GM21576 (cell line): ENCODE measurements at regions not wholly inside any gene's neighbourhood (a gene's known extent, or its start where the extent isn't known, plus 50 kb on each side); places are given as distances from the start of the nearest gene placed in this dataset.

Source experiments
- ATAC-seq: cut with Tn5 transposase; IDR thresholded peaks from one replicate; pipeline ENCODE4 v1.9.1; 2021; ENCODE audit warnings: mild to moderate bottlenecking, moderate library complexity; ENCODE audit not compliant: unreplicated experiment

DNA sequence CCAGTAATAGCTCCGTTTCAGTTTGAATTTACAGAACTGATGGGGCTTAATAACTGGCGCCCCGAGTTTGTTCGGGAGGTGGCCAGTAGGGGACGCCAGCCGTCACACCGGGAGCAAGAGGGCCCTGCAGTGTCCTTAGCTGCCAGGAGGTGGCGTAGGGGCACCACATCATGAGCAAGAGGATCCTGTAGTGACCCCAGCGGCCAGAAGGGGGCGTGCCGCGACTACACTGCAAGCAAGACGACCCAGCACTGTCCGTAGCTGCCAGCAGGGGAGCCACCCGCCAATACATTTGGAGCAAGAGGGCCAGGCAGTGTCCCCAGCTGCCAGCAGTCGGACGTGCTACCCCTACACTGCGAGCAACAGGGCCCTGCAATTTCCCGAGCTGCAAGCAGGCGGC is 663.7 kb upstream of the B3GAT1 start:
- no peak for ATAC-seq

DNA sequence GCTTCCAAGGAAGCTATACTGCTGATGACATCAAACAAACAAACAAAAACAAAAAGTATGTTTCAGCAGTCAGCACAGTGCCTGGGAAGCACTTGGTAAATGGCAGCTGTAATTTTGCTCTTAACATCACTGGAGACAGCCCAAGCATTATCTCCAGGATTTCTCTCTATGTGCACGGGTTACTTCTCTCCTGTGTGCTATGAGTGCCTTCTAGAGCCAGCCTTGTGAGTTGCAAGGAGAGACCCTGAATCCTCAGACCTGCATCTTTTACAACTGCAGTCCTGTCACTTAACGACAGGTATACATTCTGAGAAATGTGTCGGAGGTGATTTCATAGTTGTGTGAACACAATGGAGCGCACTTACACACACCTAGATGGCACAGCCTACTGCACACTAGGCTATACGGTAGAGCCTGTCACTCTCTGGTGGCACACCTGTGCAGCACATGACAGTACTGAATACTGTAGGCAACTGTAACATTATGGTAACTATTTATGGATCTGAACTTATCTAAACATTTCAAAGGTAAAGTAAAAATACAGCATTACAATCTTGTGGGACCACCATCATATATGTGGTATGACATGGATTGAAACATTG is 662.5 kb upstream of the B3GAT1 start:
- no peak for ATAC-seq

DNA sequence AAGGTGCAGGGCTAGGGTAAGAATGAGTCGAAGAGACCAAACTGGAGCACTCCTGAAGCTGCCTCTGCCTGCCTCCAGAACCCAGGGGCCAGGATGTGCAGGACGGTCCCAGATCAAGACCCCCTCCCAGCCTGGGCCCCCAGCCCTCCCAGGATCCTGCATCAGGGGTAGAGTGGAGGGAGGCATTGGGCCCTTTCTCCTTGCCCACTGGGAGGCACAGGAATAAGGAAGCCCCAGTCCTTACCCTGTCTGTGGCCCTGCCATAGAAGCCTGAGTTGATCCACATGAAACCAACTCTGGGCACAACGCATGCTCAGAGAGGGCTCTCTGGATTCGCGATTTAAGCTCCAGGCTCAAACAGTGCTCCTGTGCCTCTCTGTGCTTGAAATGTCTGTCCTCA is 661.8 kb upstream of the B3GAT1 start:
- ATAC-seq, result no peak

DNA sequence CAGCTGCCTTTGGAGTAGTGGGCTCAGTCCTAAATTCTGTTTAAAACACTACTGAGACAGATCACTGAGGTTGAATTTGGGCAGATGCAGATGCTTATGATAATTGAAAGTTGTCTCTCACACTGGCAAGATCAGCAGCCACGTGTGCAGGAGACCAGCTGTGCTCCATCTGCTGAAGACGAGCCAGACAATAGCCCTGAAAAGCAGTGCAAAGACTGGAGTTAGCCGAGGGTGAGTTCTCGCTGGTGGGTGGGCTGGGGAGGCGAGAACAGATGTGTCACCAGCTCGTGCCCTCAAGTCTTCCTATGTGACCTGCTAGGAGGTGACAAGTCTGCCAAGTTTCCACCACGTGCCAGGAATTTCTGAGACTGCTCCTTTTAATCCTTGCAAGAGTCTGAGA is 661.3 kb upstream of the B3GAT1 start:
- no peak for ATAC-seq

DNA sequence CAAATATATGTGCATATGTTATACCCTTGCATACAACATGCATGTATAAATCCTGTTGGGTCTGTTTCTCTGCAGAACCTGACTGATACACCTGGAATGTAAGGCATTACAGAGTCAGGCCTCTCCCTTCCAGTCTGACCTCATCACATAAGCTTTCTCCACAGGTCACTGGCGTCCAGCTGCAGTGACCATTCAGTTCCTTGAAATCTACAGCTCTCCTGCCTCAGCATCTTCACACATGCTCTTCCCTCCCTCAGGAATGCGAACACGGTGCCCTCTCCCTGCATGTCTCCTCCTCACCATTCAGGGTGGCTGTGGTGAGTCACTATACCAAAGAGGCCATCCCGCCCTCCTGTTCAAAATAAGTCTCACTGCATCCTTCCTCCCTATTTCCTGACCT is 657.8 kb upstream of the B3GAT1 start:
- ATAC-seq, result no peak

DNA sequence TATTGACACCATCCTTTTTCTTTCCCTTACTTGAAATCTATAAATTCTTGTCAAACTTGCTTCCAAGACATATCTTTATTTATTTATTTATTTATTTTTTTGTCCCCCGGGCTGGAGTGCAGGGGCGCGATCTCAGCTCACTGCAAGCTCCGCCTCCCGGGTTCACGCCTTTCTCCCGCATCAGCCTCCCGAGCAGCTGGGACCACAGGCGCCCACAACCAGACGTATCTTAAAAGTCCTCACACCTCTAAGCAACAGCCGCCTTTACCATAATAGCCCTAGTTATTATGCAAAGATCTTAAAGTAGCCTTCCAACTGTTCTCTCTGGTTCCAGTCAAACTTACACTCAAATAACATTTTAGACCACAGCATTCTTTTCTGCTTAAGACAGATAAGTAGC is 657.0 kb upstream of the B3GAT1 start:
- ATAC-seq, result no peak

DNA sequence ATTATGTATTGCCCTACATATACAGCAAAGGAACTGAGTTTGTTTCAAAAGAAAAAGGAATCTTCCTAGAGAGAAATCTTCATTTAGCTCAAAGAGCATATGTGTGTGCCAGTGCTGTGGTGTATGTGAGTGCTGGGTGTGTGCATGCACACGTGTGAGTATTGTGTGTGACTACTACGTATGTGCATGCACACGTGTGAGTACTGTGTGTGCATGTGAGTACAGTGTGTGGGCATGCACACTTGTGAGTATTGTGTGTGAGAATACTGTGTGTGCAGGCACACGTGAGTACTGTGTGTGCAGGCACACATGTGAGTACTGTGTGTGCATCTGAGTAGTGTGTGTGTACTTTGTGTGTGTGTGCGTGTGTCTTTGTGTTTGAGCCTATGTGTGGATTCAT is 651.0 kb upstream of the B3GAT1 start:
- no peak for ATAC-seq

DNA sequence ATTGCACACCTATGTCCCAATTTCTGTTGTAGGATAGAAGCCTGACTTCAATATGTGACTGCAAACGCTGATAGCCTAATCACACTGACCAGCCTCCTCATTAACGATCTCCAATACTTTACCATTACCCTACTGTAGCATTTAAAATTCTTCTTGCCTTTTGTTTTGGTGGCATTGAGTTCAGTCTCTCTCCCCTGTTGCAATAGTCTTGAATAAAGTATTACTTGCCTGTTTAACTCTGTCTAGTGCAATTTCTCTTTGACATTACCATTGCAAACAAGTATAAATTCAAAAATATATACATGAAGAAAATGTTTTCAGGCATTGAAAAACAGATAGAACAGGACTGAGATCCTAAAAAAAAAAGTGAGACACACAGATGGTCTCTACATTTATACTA is 649.1 kb upstream of the B3GAT1 start:
- no peak for ATAC-seq

DNA sequence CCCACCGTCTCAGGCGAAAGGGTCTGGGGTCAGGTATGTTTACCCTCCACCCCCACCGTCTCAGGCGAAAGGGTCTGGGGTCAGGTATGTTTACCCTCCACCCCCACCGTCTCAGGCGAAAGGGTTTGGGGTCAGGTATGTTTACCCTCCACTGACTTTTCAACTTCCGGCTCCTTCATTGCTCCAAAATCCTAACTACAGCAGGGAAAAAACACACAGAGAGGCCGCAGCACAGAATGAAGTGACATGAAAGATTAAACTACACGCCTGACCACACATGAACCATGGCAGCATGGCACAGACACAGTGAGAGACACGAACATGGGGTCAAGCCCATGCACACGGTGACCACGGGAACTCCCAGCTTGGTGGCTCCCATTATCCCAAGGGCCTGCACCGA is 634.9 kb upstream of the B3GAT1 start:
- ATAC-seq, result no peak

DNA sequence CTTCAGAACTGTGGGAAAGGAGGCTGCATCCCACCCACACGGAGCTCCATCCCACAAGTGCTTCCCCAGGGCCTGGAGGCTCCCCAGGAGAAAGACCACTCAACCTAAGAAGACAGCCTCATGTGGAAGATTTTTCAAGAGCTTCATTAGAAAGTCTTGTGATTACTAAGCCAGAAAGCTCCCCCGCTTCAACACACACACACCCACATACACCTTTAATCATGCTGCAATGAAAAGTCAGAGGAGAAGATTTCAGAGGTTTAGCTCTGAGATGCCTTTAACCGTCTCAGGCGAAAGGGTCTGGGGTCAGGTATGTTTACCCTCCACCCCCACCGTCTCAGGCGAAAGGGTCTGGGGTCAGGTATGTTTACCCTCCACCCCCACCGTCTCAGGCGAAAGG is 634.5 kb upstream of the B3GAT1 start:
- ATAC-seq, result no peak

DNA sequence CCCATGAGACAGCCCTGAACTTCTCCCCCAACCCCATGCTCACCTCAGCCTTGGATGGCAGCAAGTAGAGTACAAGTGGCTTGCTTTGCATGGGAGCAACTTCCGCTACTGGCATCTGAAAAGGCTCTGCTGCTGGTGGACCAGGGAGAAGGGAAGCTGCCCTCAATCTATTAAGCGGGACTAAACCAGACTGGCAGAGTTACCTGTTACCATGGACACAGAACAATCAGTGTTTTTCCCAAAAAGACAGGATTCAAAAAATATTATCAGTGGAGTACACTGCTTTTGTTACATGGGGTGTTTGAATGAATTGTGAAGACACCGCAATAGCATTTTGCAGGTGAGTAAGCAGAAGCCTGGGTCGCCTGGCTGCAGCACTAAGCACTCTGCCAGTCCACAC is 631.4 kb upstream of the B3GAT1 start:
- no peak for ATAC-seq

DNA sequence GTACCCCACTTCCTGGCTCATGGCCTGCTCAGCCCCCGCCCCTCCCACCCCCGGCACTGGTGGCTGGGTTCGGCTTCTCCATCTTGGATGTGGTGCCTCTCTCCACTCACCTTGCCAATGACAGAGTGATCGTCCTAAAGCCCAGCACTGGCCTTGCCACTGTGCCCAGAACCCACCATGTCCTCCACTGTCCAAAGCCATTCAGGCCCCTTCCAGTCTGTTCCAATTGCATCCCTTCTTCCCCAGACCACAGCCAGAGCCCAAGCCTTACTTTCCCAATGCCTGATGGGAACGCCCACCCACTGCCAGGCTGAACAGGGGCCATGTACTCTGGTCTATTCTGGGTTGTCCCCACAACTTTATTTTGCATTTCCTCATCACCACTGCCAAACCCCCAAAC is 625.8 kb upstream of the B3GAT1 start:
- no peak for ATAC-seq

DNA sequence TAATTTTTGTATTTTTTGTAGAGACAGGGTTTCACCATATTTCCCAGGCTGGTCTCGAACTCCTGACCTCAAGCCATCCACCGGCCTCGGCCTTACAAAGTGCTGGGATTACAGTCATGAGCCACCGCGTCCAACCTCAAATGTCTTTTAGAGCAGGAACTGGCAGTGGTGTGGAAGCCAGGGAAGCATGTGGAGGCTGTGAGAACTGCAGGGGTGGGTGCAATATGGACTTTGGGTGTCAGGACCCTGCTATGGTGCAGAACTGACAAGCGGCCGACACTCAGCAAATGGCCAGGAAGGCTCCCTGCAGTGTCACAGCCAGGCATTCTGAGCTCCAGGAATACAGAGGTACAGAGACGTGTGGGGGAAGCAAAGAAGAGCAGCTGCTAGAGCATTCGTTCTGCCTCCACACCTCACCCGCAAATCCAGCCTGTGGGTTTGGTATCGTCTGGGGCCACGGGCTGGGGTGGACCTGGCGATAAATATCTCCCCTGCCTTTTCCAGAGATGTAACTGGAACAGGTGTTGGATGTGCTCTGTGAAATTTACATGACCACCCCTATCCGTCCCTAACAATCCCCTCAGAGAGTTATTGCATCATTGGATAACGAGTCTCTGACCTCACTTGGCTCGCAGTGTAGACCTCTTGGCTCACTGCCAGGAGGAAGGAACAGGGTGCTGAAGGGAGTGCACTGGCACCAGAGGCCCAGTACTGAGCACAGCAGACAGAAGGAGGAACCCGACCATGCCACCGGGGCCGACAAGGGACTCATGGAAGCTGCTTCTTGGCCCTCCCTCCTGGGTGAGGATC is 624.7 kb upstream of the B3GAT1 start:
- no peak for ATAC-seq

DNA sequence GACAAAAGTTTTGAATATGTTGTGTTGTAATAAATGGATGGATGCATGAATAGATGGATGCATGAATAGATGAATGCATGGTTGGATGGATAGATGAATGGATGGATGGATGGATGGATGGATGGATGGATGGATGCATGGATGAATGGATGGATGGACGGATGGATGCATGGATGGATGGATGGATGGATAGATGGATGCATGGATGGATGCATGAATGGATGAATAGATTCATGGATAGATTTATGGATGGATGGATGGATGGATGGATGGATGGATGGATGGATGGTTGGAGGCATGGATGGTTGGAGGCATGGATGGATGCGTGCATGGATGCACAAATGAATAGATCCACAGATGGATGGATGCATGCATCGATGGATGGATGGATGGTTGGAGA is 623.2 kb upstream of the B3GAT1 start:
- ATAC-seq, result no peak

DNA sequence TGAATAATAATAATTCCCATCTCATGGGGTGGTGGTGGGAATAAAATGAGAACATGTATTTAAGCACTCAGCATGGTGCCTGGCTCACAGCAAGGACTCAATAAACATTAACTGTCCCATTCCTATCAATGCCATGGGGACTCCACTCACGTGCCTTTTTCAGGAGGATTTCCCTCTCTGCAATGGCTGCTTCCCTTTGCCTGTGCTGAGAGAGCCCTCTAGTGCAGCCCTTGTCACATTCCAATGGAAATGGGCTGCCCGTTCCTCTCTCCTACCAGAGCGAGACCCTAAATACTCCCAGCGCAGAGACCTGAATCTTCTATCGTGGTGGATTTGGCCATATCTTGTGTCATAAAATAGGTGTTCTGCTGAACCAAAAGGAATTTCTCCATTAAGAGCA is 621.5 kb upstream of the B3GAT1 start:
- ATAC-seq, result no peak

DNA sequence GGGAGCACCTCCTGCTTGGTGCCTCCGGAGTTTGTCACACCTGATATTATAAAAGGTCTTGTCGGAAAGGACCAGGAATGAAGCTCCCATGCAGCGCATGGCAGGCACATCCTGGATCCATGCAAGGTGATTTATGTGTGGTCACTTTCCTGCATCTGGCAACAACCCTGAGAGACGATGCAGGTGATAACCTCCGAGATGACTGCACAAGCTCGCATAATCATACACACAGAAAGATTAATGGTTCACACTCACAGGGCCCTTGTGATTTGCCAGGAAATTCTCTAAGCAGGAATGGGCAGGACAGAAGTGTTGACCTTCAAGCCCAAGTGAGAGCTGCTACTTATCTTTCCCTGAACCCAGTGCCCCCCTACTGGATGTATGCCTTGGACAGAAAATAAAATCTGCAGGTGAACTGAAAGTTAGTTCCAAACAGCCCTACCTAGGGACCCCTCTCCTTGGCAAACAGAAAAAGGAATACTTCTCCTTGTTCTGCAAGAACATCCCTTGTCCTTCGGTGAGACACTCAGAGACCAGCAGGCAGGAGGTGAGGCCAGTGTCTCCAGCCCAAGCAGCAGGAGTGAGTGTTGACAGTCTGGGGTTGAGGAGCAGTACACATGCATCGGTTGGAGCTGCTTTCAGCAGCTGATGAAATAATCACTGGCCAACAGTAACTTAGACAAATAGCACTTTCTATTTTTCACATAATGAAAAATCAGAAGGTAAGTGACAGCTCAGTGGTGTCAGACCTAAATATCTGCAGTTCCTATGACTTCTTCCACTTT is 619.4 kb upstream of the B3GAT1 start:
- no peak for ATAC-seq

DNA sequence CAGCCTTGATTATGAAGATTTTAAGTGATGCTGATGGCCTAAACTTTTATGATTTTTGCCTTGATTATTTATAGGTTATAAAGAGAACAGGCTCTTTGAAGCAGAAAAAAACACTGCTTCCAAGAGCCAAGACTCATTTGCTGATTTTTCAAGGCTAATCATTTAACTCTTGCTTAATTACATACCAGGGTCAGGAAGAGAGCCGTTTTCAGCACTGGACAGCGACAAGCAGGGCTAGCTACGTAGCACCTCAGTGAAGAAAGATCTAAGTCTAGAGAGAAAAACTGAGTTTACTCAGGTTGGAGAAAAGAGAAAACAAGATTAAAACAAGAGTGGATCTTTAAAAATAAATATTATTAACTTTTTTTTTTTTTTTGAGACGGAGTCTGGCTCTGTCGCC is 615.4 kb upstream of the B3GAT1 start:
- ATAC-seq, result no peak

DNA sequence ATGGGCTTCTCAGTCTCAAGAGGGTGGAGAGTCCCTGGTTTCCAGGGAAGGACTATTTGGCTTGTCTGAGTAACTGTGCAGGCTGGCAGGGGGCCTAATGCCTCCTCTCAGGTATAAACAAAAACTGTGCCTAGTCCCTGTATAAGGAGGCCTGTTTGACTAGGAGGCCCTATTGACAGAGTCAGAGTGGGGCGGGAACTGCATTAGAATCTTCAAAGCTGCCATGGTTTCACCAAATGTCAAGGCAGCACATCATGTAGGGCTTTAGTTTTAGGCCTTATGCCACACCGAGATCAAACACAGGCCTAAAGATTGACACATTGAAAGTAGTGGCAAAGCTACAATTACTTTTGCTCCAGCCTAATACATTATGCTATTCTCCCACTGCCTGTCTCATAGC is 611.5 kb upstream of the B3GAT1 start:
- no peak for ATAC-seq

DNA sequence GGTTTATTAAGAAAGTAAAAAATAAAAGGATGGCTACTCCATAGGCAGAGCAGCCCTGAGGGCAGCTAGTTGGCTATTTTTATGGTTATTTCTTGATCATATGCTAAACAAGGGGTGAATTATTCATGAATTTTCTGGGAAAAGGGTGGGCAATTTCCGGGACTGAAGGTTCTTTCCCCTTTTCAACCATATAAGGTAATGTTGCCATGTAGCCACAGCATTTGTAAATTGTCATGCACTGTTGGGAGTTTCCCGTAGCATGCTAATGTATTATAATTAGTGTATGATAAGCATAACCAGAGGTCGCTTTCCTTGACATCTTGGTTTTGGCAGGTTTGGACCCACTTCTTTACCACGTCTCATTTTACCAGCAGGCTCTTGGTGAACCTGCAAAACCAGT is 610.4 kb upstream of the B3GAT1 start:
- ATAC-seq, result no peak

DNA sequence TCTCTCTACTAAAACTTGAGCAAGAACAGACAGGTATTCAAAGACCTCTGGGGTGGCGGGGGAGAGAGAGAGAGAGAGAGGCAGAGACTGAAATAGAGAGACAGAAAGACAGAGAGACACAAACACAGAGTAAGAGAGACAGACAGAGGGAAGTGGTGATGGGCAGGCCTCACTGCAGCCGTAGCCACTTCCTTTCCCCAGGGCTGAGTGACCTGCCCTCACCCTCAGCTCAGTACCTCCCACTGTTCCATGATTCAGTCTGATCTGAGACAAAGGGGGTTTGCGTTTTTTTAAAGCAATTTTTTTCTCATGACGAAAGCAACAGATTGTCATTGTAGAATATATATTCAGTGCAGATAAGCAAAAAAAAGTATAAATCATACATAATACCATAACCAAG is 607.9 kb upstream of the B3GAT1 start:
- no peak for ATAC-seq

DNA sequence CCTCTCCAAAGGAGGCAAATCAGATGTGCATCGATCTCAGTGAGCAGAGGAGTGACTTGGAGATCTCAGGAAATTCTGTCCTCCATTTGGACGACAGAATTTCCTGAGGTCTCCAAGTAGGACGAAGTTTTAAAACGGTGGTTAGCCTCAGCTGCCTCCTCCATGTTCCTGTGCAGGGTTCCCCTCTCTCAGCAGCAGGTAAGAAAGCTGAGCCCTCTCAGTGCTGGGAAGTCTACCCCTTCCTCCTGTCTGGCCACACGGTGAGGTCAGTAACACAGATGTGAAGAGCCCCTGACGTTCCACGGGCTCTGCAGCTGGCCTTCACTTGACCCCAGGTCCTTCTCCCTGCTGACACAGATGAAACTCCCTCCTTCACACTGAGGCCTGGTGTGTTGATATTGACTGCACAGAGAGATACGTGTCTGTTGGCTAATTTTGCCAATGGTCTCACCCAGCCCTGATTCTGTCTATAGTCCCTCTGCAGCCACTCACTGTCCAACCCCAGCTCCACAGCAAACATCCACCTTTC is 607.4 kb upstream of the B3GAT1 start:
- ATAC-seq, result no peak

DNA sequence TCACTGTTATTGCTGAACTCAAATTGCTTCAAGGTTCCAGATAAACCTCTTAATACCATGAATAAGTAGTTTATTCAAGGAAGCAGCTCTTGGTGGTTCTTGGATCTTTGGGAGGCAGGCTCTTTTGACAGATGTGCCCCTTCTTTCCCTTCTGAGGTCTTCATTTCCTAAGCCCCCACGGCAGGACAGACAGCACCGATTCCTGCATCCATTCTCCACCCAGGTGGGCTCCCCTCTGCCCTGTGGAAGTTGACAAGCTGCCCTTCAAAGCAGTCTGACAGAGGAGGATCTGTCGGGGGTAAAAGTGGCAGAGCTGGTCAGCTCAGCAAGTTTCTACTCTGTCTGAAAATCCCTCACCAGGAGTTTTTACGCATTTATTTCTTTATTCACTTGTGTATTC is 605.3 kb upstream of the B3GAT1 start:
- ATAC-seq, result no peak
